AG04450 (cell line): ENCODE measurements at regions not wholly inside any gene's neighbourhood (a gene's known extent, or its start where the extent isn't known, plus 50 kb on each side); places are given as distances from the start of the nearest gene placed in this dataset.

Experiments used
- CTCF ChIA-PET: fragments of 300-600, 350-600 bp; formaldehyde crosslinking; extraction: SDS; loops from one replicate; lab custom pipeline; 2022; ENCODE audit warnings: antibody characterized with exemption, inconsistent platforms; lab: Charles Lee
- POLR2A ChIA-PET: fragments of 350-600 bp; formaldehyde crosslinking; extraction: SDS; loops from one replicate; lab custom pipeline; 2021; ENCODE audit warnings: antibody characterized with exemption, inconsistent platforms; lab: Yijun Ruan, JAX
- DNase-seq: peaks from one replicate; pipeline ENCODE4 v3.0.0-alpha.2; 2011; ENCODE audit warnings: low read depth, low spot score
- H3K27ac ChIP-seq: one replicate; pipeline ENCODE4 v1.5.1; 2012; ENCODE audit warnings: low read depth, low read length, control low read depth
- H3K27me3 ChIP-seq: one replicate; pipeline ENCODE4 v1.6.0; 2012; ENCODE audit warnings: low read length; ENCODE audit not compliant: control insufficient read depth, insufficient read depth
- H3K4me3 ChIP-seq: 2 replicates; pipeline ENCODE4 v1.5.1; 2011; ENCODE audit warnings: mild to moderate bottlenecking, low read depth, low read length, control low read depth
- H3K9me3 ChIP-seq: 2 replicates; pipeline ENCODE4 v1.5.1; 2012; ENCODE audit warnings: low read length; ENCODE audit not compliant: control insufficient read depth, insufficient read depth
- CTCF ChIP-seq: IDR thresholded peaks from 2 replicates; pipeline ENCODE4 v1.5.1; 2011; ENCODE audit warnings: low read depth, low read length, control low read depth, inconsistent platforms

- peaks cover 3% of the 10 kb centered on the region; the same call in 1 of the 2 replicates for H3K9me3 ChIP-seq
- H3K4me3 ChIP-seq = no peak overlapping the region
- ChIA-PET CTCF (no interaction called here), POLR2A (no interaction called here)
- H3K27me3 ChIP-seq = no peaks in the 10 kb centered on the region
- no peak for TF ChIP-seq CTCF
- H3K27ac ChIP-seq = no peak overlapping the region
- DNase-seq = no peak
Measured at GRCh38 chr2:83695037-83695436, 764.0 kb downstream of the SUCLG1 start.

GRCh38 chr2:83689402-83689801 is 769.7 kb downstream of the SUCLG1 start:
- POLR2A ChIA-PET = no interaction called here
- Histone ChIP-seq H3K4me3 (no peak overlapping the region), H3K27me3 (no peaks in the 10 kb centered on the region), H3K27ac (no peak overlapping the region), H3K9me3 (no peaks in the 10 kb centered on the region)
- CTCF ChIA-PET = no interaction called here
- TF ChIP-seq CTCF = no peak
- no peak for DNase-seq

- DNase-seq = no peak
- H3K27me3 ChIP-seq = no peaks in the 10 kb centered on the region
- H3K27ac ChIP-seq = no peak overlapping the region
- TF ChIP-seq CTCF = no peak
- POLR2A ChIA-PET = no interaction called here
- CTCF ChIA-PET = no interaction called here
- no peak overlapping the region for H3K4me3 ChIP-seq
- H3K9me3 ChIP-seq = no peaks in the 10 kb centered on the region
Measured at GRCh38 chr2:83686863-83687262, 772.2 kb downstream of the SUCLG1 start.

GRCh38 chr2:83674050-83674449 is 785.0 kb downstream of the SUCLG1 start:
- Histone ChIP-seq H3K27ac (no peak overlapping the region), H3K27me3 (no peaks in the 10 kb centered on the region), H3K9me3 (no peaks in the 10 kb centered on the region), H3K4me3 (no peak overlapping the region)
- POLR2A ChIA-PET = no interaction called here
- DNase-seq = no peak
- no peak for TF ChIP-seq CTCF
- CTCF ChIA-PET = no interaction called here

GRCh38 chr2:83665894-83666293 is 793.2 kb downstream of the SUCLG1 start:
- no peak overlapping the region for H3K27ac ChIP-seq
- POLR2A ChIA-PET = no interaction called here
- DNase-seq = no peak

More at GRCh38 chr2:83665894-83666293, 793.2 kb downstream of the SUCLG1 start:
- TF ChIP-seq CTCF = no peak
- CTCF ChIA-PET = no interaction called here
- Histone ChIP-seq H3K4me3 (no peak overlapping the region), H3K9me3 (no peaks in the 10 kb centered on the region), H3K27me3 (no peaks in the 10 kb centered on the region)
